Gastrocnemius medialis (tissue), 4 donors: ENCODE measurements at regions not wholly inside any gene's neighbourhood (a gene's known extent, or its start where the extent isn't known, plus 50 kb on each side); places are given as distances from the start of the nearest gene placed in this dataset.

ENCODE experiments used
- CTCF ChIP-seq, 5 experiments: fragments of 450-650 bp in 3 of 5; fragments of 200-600 bp in 2 of 5; sonication (generic) in 2 of 5; IDR thresholded peaks in 4 of 5; conservative IDR thresholded peaks in 1 of 5; 1 replicate in 4 of 5; 2 replicates in 1 of 5; pipeline ENCODE4 v1.5.1; 2016 to 2019; ENCODE audit warnings: antibody characterized with exemption in 5 of 5, mild to moderate bottlenecking in 3 of 5, moderate library complexity in 3 of 5
- POLR2A ChIP-seq, 2 donors: fragments of 450-650 bp; IDR thresholded peaks; one replicate each; pipeline ENCODE4 v1.6.1; 2017; ENCODE audit warnings: antibody characterized with exemption in 2 of 2, mild to moderate bottlenecking in 2 of 2, moderate library complexity in 2 of 2

GRCh38 chr1:98196012-98196411 is 275.2 kb upstream of the DPYD start:
- TF ChIP-seq CTCF (IDR thresholded peaks at IDR 0.05 in 4 of 5, conservative IDR thresholded peaks at IDR 0.05 in 1 of 5) (no peak), POLR2A (IDR thresholded peaks at IDR 0.05) (no peak)
